ENCODE measurements at regions not wholly inside any gene's neighbourhood (a gene's known extent, or its start where the extent isn't known, plus 50 kb on each side); places are given as distances from the start of the nearest gene placed in this dataset.
A peak's percentile ranks its signal among the peaks of the same experiment; 100 is the strongest.

DNA sequence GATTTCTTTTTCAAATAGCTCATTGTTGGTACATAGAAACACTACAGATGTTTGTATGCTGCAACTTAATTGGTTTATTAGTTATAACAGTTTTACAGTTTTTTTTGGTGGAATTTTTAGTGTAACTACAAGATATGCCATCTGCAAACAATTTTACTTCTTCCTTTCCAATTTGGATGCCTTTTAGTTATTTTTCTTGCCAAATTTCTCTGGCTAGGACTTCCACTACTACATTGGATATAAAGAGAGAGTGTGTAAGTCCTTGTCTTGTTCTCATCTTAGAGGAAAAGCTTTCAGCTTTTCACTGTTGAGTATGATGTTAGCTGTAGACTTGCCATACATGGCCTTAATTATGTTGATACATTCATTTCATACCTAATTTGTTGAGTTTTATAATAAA lies 143.6 kb upstream of the EOMES start:
- DNase-seq = no peak

DNA sequence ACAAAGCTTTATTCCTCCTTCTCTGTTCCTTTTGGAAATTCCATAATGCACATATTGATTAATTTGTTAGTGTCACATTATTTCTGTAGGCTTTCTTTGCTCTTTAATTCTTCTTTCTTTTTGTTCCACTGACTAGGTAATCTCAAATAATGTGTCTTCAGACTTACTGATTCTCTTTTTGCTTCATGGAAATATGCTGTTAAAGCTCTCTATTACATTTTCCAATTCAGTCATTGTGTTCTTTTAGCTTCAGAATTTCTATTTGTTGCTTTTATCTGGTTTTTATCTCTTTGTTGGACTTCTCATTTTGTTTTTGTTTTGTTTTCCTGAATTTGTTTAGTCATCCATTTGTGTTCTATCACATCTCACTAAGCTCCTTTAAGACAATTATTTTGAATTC lies 147.0 kb upstream of the EOMES start:
- no peak for DNase-seq

DNA sequence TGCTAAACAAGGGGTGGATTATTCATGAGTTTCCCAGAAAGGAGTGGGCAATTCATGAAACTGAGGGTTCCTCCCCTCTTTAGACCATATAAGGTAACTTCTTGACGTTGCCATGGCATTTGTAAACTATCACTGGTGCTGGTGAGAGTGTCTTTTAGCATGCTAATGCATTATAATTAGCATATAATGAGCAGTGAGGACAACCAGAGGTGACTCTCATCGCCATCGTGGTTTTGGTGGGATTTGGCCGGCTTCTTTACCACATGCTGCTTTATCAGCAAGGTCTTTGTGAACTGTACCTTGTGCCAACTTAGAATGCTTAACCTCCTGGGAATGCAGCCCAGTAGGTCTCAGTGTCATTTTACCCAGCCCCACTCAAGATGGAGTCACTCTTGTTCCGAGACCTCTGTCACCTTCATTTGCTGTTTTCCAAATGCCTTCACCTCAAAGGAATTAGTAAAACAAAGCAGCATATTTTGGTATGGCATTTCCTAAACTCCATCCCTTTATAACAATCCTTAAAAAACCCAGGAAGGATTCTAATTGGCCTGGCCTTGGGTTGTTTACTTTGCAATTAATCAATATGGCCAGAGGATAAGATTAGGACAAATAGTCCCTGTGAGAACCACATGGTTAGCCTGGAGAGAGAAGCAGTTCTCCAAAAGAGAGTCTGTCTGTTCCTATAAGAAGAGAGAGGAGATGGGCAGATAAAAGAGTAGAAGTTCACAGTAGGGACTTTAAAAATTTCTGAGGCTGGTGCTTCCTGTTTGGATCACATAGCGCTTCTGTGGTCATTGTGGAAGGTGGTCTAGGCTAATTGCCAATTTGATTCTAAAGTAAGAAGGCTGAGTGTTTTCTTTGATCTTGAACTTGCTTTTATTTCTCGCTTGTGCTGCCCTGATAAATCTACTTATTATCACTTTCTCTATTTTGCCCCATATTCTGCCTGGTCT lies 155.2 kb upstream of the EOMES start:
- no peak for DNase-seq

- DNase-seq = no peak
These were observed 155.9 kb upstream of the EOMES start for GRCh38 chr3:27878014-27878383.

DNA sequence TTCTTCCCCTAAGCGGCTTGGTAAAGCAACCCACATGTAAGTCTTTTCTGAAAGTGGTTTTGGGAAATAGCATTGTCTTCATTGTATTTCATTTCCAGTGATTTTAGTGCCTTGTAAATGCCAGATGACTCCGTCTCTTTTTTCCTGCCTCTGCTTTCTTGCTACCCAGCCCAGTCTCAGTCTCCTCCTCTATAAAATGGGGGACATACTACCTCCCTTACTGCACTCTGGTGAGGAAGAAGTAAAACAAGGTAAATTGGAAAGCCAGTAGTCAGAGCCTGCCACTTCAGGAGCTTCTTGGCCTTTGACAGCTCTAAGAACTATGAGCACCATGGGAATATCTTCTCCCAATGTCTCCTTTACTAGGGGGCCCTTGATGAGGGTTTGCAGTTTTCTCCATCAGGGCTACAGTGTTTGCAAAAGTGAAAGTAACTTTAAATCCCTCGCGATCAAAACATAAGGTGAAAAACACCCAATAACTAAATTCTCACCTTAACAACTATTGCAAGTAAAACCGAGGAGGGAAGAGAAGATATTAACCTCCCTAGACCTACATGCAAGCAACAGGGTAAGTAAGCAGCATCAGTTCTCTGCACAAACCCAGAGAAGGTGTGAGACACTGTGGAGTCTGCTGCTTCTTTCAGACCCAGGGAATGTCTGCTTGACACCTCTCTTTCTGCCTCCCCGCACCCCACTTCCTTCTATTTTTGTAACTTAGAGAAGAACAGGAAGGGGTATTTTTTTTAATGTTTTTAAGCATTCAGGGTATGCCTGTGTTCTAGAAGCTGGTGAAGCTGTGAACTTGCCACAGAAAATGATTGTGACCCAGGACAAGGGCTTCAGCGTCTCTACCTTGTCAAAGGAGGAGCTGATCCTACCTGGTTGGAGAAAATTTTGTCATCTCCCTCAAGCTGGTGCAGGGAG lies 159.1 kb upstream of the EOMES start:
- DNase-seq = peak; percentile 50

DNA sequence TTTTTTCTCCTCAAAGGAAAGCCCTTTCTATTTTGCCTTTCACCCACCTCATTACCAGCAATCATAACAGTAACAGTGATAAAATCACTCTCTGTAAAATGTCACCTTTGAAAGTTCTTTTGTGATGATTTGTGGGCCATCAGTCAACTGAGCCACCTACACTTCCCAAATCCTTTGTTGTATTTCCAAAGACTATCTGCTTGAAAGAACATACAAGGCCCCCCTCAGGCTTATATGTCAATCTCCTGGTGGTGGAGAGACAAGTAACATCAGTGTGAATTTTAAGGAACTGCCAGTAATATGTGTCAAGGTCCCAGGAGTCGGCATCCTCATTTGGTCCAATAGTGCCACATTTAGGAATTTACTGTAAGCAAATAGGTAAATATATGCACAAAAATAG lies 161.1 kb upstream of the EOMES start:
- DNase-seq = no peak

- no peak for DNase-seq
These were observed 163.5 kb upstream of the EOMES start for GRCh38 chr3:27885641-27886040.

- DNase-seq = no peak
These were observed 166.4 kb upstream of the EOMES start for GRCh38 chr3:27888562-27888961.

DNA sequence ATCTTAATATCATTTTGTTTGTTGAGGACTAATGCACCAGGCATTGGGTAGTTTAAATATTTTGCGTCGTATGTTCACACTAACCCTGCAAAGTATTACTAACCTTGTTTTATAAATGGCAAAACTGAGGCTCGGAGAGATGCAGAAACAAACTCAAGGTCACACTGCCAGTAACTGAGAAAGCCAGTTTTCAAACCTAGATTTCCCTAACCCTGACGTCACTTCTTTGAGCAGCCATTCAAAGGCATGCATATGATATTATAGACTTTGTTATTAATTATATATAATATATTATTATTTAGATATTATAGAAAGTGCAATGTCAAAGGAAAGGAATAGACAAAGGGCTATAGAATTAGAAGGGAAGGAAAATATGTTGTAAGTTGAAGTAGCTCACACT lies 167.6 kb upstream of the EOMES start:
- no peak for DNase-seq

GRCh38 chr3:27900316-27900715 lies 178.2 kb upstream of the EOMES start:
- no peak for DNase-seq

DNA sequence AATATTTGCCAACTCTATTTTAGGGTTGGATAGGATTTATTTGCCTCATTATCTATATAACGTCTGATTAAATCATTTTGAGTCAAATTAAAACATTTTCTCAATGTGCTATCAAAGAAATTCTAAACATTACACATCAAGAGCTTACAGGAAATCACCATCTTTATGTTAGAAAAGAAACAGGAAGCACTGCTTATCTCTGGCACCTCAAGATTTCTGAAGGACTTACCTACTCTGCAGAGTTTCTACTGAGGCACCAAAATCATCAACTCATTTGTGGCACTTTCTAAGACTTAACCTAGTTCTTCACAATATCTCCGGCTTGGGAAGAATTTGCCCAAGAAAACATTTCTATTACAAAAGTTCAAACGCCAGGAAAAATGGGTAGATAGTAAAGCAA lies 181.3 kb upstream of the EOMES start:
- no peak for DNase-seq

DNA sequence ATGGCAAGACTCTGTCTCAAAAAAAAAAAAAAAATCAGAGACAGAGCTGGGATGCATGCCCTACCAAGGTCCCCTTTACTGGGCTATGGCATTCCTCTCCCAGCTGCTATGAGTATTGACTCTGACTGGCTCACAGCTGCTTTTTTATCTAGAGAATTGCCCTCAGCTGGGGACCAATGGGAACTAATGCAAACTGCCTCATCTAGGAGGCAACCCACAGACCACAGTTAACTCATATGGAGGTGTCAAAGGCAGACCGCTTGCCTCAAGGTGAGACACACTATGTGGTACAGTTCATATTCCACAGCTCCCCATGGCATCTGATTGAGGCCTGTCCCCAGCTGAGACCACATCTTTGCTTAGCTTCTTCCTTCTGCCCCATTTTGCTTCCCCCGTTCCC lies 183.5 kb upstream of the EOMES start:
- no peak for DNase-seq

DNA sequence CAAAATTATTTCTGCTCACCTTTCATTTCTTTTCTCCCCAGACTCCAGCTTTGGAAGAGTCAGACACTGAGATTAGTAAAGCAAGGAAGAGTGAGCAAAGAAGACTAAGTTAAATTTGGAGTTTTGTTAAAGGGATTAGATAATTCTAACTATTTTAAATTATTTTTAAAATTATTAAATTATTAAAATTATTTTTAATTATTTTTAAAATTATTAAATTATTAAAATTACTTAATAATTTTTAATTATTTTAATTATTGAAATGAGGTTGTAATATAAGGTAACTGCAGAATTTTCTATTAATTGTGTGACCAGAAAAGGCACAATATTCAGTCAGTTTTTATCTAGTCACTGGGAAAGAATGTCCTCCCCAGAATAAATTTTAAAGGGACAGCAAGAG lies 185.0 kb upstream of the EOMES start:
- no peak for DNase-seq

DNA sequence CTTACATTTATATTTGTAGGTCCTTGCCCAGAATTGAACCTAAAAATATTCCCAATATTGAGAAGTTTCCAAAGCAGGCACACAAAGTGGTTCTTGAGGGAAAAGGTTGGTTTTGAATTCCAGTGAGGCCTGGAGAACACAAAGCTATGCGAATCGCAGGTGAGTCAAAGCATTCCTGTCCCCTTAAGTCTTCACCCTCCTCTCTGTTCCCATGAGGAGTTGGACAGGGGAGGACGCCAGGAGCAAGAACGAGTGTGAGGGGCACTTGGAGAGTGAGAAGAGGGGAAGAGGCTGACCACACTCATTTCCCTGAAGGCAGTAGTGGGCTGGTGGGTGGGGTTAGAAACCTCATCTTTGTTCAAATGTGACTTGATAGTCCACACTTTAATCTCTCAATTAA lies 185.8 kb upstream of the EOMES start:
- no peak for DNase-seq

GRCh38 chr3:27910456-27910855 lies 188.3 kb upstream of the EOMES start:
- no peak for DNase-seq

DNA sequence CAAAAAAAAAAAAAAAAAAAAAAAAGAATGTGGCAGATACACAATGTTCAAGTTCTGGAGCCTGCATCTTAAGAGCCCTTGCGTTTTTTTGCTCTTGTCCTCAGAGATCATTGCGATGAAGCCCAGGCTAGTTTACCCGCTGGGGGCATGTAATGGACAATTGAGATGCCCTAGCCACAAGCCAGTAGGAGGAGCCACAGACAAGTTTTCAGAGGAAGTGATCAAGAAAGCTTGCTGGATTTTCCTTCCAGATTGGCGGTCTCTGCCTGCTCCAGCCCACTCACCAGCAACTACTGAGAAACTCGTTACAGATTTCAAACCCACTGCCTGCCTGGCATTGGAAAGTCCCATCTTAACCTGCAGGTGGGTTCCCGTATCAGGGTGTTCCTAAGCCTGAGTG lies 192.1 kb upstream of the EOMES start:
- DNase-seq = no peak

DNA sequence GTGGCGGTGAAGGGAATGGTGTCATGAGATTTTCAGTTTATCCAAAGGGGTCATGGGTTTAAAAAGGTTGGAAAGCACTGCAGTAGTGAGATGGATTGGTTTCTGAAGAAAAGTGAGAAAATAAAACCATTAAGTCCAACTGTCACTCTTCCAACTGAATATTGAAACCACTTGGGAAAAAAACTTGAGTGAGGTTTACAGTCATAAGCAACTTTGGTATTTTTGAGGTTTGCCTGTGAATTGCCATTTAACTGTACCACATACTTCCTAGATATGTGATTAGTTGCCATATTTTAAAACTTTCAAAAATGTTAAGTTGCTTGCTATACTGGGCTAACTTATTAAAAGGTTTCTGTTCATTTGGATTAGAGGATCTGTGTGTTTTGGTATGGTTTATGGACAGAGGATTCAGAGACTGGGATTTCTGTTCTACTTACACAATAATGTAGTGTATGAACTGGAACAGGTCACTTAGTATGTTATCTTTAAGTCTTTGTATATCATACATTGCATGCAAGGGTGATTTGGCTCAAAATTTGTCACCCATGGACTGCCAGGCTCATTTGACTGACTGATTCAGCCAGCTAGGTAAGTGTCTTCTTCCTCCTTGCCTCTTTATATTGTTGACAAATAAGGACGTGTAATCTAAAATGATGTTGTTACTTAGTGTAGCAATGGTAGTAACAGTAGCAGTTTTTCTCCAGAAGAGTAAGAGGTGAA lies 201.4 kb upstream of the EOMES start:
- DNase-seq = no peak

DNA sequence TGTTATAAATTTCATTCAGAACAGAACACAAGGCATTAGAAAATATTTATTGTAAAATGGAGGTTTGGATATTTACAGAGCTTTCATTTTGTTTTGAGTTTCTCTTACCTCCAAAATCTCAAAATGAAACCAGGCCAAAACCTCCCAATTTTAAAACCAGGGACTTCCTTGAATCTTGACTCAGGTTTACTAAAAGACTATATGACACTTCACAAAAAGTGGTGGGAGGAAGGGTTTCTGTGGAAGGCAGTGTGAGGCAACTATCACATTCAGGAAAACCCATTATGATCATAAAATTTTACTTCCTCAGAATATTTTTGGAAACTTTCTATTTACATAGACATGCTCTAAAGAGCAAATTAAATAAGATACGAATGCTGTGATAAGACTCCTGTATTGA lies 205.8 kb upstream of the EOMES start:
- no peak for DNase-seq

DNA sequence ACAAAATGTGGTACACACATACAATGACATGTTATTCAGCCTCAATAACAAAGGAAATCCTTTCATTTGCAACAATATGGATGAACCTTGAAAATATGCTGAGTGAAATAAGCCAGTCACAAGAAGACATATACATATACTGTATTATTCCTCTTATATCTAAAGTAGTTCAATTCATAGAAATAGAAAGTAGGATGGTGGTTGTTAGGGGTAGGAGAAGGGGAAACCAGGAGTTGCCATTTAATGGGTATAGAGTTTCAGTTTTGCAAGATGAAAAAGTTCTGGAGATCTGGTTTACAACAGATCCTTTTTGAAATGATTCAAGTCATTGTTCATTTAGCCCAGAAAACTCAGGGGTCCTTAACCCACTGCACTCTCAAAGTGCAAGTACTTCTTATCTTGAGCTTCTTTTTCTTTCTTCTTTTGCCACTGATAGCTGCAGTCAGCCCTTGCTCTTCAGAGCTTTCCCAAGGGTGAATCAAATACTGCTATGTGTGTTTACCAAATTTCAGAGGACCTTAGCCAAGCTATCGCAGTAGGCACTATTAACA lies 208.0 kb upstream of the EOMES start:
- no peak for DNase-seq

DNA sequence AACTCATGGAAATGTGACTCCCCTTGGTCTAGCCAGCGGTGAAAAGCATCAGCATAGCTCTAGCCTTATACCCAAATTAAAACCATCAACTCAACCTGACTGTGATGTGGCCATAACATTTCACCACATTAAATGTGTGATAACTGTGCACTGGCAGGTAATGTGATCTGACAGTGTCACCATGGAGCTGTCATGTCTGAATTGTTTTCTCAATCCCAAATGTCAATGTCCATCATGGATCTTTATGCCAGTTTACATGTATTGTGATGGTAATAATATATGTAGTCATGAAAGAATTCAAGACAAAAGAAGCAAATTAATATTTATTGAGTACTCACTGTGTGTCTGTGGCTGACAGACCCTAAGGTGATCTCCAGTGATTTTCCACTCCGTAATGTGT lies 213.4 kb upstream of the EOMES start:
- no peak for DNase-seq

- no peak for DNase-seq
These were observed 217.4 kb upstream of the EOMES start for GRCh38 chr3:27939521-27939920.

GRCh38 chr3:27939940-27940339 lies 217.8 kb upstream of the EOMES start:
- no peak for DNase-seq

DNA sequence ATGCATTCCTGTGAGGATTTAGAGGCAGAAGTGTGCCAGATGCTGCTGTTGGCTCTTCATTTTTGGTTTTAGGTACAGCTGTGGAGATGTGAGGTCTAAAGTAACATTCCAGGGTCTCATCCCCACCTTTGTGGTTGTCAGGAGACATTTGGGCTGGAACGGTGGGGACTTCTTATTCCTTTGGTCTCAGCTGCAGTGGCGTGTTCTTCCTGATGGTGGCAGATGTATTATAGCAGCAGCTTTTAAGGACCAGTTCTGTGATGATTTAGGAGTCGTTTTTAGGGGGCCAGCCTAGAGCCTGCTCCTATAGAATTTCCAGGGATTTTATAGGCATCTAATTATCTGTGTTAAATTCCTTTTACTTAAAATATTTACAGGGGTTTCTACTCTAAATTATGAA lies 221.0 kb upstream of the EOMES start:
- DNase-seq = no peak
